DOHH2 (cell line): ENCODE measurements at regions not wholly inside any gene's neighbourhood (a gene's known extent, or its start where the extent isn't known, plus 50 kb on each side); places are given as distances from the start of the nearest gene placed in this dataset.

Experiments used
- H3F3A ChIP-seq: fragments of 200-600 bp; sonication (generic), shearing (Covaris generic); 2 replicates; pipeline ENCODE4 v1.6.0; 2016; ENCODE audit warnings: antibody characterized with exemption, mild to moderate bottlenecking; ENCODE audit not compliant: control insufficient read depth, insufficient read depth
- H3K27ac ChIP-seq: fragments of 200-600 bp; sonication (generic); 2 replicates; pipeline ENCODE4 v1.5.1; 2014; ENCODE audit warnings: low read depth, mild to moderate bottlenecking, low read length, moderate library complexity
- H3K27me3 ChIP-seq: fragments of 200-600 bp; sonication (generic); 2 replicates; pipeline ENCODE4 v1.6.1; 2014; ENCODE audit warnings: mild to moderate bottlenecking, low read length, mixed read lengths; ENCODE audit not compliant: control insufficient read depth
- H3K36me3 ChIP-seq: fragments of 200-600 bp; sonication (generic); 2 replicates; pipeline ENCODE4 v1.6.1; 2014; ENCODE audit warnings: mild to moderate bottlenecking, low read length, moderate library complexity, mixed read lengths; ENCODE audit not compliant: control insufficient read depth
- H3K4me1 ChIP-seq: fragments of 200-600 bp; sonication (generic); 2 replicates; pipeline ENCODE4 v1.6.1; 2014; ENCODE audit warnings: mild to moderate bottlenecking, low read length, mixed read lengths; ENCODE audit not compliant: control insufficient read depth
- H3K4me2 ChIP-seq: fragments of 200-600 bp; sonication (generic); 2 replicates; pipeline ENCODE4 v1.6.0; 2014; ENCODE audit warnings: mild to moderate bottlenecking, low read length, moderate library complexity
- H3K4me3 ChIP-seq: fragments of 200-600 bp; sonication (generic); 2 replicates; pipeline ENCODE4 v1.5.1; 2014; ENCODE audit warnings: mild to moderate bottlenecking, low read length, mixed read lengths
- H3K79me2 ChIP-seq: fragments of 200-600 bp; sonication (generic); 2 replicates; pipeline ENCODE4 v1.6.1; 2014; ENCODE audit warnings: mild to moderate bottlenecking, low read length, mixed read lengths; ENCODE audit not compliant: control insufficient read depth
- H3K9me2 ChIP-seq: fragments of 200-600 bp; sonication (generic); replicated peaks from 2 replicates; pipeline ENCODE4 v1.6.1; 2014; ENCODE audit warnings: mild to moderate bottlenecking, low read length, mixed read lengths; ENCODE audit not compliant: control insufficient read depth
- H3K9me3 ChIP-seq: fragments of 200-600 bp; sonication (generic); 2 replicates; pipeline ENCODE4 v1.6.1; 2014; ENCODE audit warnings: antibody characterized with exemption, low read length, mixed read lengths; ENCODE audit not compliant: control insufficient read depth, insufficient read depth
- H4K20me1 ChIP-seq: fragments of 200-600 bp; sonication (generic); 2 replicates; pipeline ENCODE4 v1.6.0; 2014; ENCODE audit warnings: low read depth, mild to moderate bottlenecking, antibody characterized with exemption, low read length, moderate library complexity; ENCODE audit not compliant: control insufficient read depth, insufficient read depth
- EZH2phosphoT487 ChIP-seq: fragments of 200-600 bp; sonication (generic); IDR thresholded peaks from 2 replicates; pipeline ENCODE4 v1.6.1; 2017; ENCODE audit warnings: borderline replicate concordance, mild to moderate bottlenecking, antibody characterized with exemption, low read length, moderate library complexity, mixed read lengths
- TF ChIP-seq, protein P1 (sequence below): fragments of 200-600 bp; sonication (generic); IDR thresholded peaks from one replicate; pipeline ENCODE4 v1.5.1; 2014; ENCODE audit warnings: antibody characterized with exemption, mild to moderate bottlenecking, low read depth, low read length; ENCODE audit not compliant: poor library complexity, severe bottlenecking

DNA sequence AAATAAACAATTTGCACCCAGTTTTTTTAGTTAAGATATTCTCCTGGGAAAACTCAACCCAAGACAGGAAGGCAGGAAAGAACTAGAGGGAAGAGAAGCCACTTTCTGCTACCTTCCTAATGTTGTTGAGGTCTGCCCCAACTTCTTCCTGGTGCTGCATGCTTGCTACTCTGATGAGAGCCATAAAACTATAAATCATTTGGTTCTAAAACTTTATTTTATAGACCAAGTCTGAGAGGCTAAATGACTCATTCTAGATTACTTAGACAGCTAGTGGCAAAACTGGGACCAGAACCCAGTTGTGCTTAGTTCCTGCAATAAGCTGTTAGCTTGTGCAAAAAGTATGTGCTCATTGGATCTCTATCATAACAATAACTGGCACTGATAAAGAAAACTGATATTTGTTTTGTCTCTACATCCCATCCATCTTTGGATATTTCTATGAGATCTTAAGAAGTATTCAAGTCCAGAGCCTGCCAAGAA, 344.9 kb upstream of the SLC14A2 start:
- H3K4me1 ChIP-seq = no peaks in the 10 kb centered on the region
- no peak overlapping the region for H3K27ac ChIP-seq
- H3K79me2 ChIP-seq = no peaks in the 10 kb centered on the region
- TF ChIP-seq, protein P1, sequence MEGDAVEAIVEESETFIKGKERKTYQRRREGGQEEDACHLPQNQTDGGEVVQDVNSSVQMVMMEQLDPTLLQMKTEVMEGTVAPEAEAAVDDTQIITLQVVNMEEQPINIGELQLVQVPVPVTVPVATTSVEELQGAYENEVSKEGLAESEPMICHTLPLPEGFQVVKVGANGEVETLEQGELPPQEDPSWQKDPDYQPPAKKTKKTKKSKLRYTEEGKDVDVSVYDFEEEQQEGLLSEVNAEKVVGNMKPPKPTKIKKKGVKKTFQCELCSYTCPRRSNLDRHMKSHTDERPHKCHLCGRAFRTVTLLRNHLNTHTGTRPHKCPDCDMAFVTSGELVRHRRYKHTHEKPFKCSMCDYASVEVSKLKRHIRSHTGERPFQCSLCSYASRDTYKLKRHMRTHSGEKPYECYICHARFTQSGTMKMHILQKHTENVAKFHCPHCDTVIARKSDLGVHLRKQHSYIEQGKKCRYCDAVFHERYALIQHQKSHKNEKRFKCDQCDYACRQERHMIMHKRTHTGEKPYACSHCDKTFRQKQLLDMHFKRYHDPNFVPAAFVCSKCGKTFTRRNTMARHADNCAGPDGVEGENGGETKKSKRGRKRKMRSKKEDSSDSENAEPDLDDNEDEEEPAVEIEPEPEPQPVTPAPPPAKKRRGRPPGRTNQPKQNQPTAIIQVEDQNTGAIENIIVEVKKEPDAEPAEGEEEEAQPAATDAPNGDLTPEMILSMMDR = no peak
- TF ChIP-seq EZH2phosphoT487 = no peak
- no peaks in the 10 kb centered on the region for H3K9me2 ChIP-seq
- no peak overlapping the region for H3K4me2 ChIP-seq
- H3K9me3 ChIP-seq = 0 out of 2 replicates have a peak, but pooled peaks cover 3% of the 10 kb centered on the region
- no peaks in the 10 kb centered on the region for H4K20me1 ChIP-seq
- H3K36me3 ChIP-seq = no peaks in the 10 kb centered on the region
- H3F3A ChIP-seq = no peaks in the 10 kb centered on the region
- H3K27me3 ChIP-seq = no peaks in the 10 kb centered on the region
- H3K4me3 ChIP-seq = no peak overlapping the region

DNA sequence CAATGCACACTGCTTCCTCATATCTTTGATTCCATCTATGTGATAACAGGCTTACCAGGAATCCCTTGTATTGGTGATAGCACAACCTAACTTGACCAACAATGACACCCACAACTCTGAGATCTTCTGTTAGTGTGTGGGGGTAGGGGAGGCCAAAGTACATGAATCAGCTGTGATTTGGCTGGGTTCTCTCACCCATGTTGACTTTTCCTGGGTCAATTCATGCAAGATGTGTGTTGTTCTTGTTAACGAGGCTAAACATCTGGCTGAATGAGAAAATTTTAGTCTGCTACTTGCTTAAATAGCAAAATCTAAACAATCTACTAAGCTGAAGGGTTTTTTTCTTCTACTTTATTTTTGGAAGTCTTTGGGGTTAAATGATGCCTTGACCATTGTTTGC, 341.2 kb upstream of the SLC14A2 start:
- Histone ChIP-seq H3K4me1 (no peaks in the 10 kb centered on the region), H3K9me3 (0 out of 2 replicates have a peak, but pooled peaks cover 3% of the 10 kb centered on the region), H4K20me1 (no peaks in the 10 kb centered on the region), H3K27ac (no peak overlapping the region), H3K36me3 (no peaks in the 10 kb centered on the region), H3K9me2 (no peaks in the 10 kb centered on the region), H3K4me3 (no peak overlapping the region), H3F3A (no peaks in the 10 kb centered on the region), H3K4me2 (no peak overlapping the region), H3K27me3 (no peaks in the 10 kb centered on the region), H3K79me2 (no peaks in the 10 kb centered on the region)
- TF ChIP-seq, protein P1 = no peak
- no peak for TF ChIP-seq EZH2phosphoT487

DNA sequence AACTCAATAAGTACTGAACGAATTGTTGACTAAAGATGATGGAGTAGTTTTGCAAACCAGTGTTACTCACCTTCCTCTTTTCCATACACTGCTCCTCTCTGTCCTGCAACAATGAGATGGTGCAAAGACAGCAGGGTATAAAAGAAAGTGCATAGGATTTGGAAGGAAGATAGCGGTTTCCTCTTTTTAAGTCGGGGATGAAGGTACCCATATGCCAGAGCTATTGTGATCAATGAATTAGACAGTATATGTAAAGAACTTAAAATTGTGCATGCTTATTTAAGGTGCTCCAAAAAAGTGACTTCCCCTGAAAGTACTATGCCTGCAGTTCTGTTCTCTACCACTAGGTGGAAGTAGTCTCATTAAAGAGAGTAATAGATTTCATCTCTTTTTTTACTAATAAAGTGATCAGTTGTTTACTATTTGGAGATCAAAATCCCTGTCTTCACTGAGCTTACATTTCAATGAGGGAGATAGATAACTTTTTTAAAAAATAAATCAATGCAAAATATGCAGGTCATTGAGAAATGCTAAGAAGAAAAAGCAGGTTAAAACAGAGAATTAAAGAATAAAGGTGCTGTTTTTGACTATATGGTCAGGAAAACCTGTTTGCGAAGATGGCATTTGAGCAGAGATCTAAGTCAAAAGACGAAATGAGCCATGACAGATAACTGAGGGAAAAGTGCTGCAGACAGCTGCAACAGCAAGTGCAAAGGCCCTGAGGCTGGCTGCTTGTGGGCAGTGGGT, 339.7 kb upstream of the SLC14A2 start:
- Histone ChIP-seq H3K9me3 (0 out of 2 replicates have a peak, but pooled peaks cover 3% of the 10 kb centered on the region), H3K27me3 (no peaks in the 10 kb centered on the region), H3K36me3 (no peaks in the 10 kb centered on the region), H3K27ac (no peak overlapping the region), H3K4me2 (no peak overlapping the region), H4K20me1 (no peaks in the 10 kb centered on the region), H3K79me2 (no peaks in the 10 kb centered on the region), H3F3A (no peaks in the 10 kb centered on the region), H3K4me1 (no peaks in the 10 kb centered on the region), H3K4me3 (no peak overlapping the region), H3K9me2 (no peaks in the 10 kb centered on the region)
- TF ChIP-seq, protein P1 = peak; percentile 90
- no peak for TF ChIP-seq EZH2phosphoT487
